ENCODE measurements at regions not wholly inside any gene's neighbourhood (a gene's known extent, or its start where the extent isn't known, plus 50 kb on each side); places are given as distances from the start of the nearest gene placed in this dataset.
A peak's percentile ranks its signal among the peaks of the same experiment; 100 is the strongest.

DNA sequence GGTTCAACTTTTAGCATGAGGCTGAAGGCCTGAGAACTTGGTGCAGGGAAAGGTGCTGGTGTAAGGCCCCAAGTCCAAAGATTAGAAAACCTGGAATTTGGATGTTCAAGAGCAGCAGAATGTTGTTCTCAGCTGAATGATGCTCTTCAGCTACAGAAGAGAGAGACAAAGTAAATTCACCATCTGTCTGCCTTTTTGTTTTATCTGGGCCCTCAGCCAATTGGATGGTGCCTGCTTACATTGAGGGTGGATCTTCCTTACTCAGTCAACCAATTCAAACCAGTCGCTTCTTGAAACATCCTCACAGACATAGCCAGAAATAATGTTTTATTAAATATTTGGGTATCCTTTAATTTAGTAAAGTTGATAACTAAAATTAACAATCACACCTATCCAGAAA is 748.2 kb upstream of the ADAMTS5 start:
- no peak for DNase-seq

DNA sequence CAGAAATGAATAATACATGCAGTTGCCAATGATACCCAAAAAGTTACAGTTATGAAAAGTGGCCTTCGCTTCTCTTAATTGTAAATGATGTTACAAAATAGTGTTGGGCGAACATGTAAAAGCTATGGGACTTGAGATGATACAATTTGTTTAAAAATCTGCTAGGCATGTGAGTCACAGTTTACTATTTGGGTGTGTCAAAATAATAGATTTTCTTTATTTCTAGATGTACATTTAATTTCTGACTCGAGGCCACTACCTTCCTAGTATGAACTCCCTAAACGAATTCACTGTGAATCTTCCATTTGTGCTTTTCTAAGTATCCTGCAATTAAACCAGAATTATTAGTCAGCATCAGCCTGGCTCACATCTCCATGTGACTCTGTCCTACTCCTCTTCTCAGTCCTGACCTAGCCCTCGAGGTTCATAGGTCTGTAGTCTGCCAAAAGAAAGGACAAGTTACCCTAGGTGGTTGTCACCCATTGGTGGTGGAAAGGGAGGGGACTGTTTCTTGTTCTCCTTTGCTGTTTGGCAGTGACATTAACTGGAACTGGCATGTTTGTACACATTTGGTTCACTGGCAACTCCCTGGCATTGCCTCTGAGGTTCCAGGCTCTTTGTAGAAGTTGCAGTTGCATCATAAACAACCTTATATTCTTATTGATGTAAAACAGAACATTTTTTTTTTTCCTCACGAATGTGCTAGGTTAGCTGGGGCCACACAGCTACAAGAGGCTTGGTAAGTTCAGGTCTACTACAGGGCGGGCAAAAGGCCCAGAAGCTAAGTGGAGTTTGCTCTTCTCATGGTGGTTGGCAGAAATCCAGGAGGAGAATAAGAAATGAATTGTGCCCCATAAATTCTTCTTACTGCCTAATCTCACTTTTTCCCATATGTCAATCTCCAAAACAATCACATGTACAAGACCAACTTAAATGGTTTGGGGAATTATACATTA is 746.5 kb upstream of the ADAMTS5 start:
- no peak for DNase-seq

DNA sequence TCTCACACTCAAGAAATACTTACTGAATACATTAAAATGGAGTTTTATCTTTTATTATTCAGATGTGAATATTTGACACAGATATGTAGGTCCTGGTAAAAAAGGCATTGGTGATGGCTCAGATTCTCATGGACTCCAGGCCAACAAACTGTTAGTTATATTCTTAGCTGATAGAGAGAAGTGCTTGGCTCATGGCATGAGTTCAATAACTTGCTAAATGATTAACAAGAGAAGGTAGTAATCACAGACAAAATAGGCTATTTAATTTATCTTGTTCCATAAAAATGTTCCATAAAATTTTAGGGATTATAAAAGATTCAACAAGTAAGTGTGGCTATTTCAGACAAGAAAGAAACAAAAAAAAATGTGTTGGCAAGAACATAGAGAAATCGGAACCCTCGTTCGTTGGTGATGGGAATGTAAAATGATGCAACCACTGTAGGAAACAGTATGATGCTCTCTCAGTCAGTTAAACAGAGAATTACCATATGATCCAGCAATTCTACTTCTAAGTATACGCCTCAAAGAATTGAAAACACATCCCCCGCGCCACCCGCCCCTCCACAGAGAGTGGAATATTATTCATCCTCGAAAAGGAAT is 737.8 kb upstream of the ADAMTS5 start:
- DNase-seq: no peak

DNA sequence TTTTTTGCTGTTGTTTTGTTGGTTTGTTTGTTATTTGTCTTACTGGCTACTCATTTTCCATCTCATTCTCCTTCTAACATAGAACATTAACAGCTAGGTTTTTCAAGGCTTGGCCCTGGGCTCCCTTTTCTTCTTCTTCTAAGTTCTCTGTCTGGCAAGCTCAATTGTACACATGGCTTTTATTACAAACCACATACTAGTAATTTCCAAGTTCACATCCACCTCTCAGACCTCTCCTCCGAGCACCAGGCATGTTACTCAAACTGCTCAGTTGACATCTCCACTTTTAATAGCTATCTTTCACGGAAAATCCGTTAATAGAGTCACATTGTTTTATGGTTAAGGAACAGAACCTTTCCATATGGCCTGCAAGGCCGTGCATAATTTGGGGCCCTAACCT is 736.9 kb upstream of the ADAMTS5 start:
- DNase-seq: no peak

DNA sequence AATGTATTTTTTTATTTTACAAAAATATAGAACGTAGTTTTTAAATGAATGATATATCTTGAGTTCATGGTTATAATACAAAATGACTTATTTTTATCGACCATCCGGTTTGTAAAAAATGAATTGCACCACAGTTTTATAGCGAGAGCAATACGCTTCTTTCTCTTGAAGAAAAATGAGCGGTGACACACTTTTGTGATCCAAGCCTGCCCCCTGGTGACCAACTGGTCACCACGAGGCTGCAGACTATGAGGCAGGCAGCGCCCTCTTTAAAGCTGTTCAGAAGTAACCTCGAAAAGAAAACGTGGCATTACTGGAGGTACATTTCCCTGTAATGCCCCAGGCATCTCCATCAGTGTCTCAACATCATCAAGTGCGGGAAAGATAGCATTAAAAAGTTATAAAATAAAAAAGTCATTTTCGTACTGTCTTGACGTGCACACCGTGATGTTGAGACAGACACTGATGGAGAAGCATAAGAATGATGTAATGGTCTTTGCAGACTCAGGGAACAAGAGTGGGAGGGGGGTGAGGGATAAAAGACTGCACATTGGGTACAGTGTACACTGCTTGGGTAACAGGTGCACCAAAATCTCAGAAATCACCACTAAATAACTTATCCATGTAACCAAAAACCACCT is 734.2 kb upstream of the ADAMTS5 start:
- DNase-seq: peak; percentile 52

DNA sequence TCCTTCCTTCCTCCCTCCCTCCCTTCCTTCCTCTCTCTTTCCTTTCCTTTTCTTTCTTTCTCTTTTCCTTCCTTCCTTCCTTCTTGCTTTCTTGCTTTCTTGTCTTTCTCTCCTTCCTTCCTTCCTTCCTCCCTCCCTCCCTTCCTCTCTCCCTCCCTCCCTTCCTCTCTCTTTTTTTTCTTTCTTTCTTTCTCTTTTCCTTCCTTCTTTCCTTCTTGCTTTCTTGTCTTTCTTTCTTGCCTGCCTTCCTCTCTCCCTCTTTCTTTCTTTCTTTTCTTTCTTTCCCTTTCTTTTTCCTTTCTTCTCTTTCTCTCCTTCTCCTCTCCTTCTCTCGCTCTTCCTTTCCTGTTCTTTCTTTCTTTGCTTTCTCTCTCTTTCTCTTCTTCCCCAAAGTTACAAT is 728.4 kb upstream of the ADAMTS5 start:
- no peak for DNase-seq

DNA sequence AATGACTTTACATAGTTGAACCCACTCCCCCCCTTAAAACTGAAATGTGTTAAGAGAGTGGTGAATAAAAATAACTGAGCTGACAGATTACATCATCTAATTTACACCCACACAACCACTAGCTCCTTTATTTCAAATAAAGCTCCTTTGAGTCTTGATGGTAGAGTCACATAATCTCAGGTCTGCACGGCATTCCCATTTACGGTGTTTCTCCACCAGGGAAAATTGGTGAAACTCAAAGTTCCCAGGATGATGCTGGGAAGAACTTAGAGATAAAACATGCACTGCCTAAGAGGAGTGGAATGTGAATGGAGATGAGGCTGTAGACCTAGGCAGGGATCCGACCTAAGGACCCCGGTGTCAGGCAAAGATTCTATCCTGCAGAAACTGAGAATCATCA is 727.8 kb upstream of the ADAMTS5 start:
- no peak for DNase-seq

DNA sequence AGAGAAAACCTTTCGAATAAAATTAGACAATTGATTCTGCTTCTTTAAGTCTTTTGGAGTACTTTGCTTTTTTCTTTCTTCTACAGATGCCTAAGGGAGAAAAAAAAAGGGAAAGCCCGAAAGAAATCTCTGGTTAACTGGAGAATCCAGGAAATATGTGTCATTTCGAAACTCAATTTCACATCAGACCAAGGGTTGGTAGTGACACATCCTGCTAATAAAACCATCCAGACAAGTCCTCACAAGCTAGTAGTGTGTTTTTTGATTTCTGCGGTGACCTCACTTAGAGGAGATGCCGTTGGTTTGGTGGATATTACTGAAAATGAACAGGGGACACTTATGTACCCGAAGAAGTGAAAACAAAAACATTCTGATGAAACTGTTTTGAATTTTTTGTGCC is 726.5 kb upstream of the ADAMTS5 start:
- no peak for DNase-seq

DNA sequence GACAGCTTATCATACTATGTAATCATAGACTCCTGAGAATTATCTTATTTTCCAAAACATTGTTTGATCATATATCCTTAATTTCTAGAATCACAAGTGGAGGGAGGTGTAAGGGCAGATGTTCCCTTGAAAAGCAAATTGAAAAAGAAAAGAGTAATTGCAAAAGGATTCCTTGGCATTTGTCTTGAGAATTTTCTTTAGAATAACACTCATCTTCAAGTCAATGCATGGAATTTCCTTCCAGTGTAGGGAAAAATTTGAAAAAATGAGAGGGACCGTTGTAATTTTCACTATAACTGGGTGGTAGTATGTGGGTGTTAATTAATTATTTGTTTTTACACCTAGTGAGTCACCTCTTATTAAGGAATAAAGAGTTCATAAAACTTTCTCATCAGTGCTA is 724.6 kb upstream of the ADAMTS5 start:
- DNase-seq: no peak

DNA sequence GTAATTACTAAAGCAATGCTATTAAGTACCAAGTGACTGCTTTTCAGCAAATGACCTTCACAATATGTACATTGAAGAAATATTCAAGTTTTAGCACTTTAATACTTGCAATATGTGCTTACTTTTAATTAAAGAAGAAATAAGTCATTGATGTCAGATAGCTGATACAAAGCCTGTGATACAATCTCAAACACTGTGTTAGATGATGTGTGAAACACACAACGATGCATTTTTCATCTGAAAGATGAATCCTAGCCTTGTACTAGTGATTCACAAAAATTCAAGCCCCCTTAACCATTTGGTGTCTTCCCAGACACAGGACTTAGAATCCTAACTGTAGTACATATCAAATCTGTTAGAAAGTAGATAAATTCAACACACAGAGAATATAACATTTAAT is 724.1 kb upstream of the ADAMTS5 start:
- no peak for DNase-seq

DNA sequence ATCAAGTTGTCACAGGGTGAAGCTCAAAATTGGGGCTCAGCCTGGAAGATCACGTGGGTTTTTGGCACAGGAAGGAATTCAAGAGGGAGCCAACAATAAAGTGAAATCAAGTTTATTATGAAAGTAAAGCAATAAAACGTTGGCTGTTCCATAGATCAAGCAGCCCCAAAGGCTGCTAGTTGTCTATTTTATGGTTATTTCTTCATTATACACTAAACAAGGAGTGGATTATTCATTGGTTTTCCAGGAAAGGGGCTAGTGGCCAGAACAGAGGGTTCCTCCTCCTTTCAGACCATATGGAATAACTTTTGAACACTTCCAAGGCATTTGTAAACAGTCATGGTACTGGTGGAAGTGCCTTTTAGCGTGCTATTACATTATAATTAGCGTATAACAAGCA is 723.5 kb upstream of the ADAMTS5 start:
- DNase-seq: no peak

DNA sequence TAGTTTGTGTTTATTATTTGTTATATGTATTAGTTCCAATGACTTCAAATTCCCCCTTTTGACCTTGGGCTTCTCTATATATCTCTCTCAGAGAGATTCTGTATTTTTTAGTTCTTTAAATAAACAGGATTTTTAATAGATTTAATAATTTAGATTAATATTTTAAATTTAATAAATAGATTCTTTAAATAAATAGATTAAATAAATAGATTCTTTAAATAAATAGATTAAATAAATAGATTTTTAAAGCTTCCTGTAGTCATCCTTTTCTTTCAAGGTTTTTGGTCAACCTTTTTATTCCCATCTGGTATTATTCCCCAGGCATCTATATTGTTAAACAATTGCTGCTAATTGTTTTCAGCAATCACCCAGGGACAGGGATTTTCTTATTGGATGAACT is 721.9 kb upstream of the ADAMTS5 start:
- DNase-seq: no peak

DNA sequence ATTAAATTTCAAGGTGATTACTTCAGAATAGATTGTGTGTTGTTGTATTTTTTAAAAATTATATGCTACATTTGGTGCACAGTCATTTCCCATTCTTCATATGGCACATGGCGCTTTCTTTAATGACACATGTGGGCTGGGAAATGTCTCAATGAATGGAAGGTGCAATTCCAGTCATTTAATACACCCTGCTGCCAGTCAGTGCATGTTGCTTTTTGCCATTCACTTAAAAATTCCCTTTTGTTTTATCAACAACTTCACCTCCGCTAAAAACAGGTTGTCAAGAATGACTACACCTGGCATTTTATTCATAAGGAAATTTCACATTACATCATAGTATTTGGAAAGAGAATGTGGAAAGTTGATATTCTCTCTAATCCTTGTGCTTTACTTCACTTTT is 716.4 kb upstream of the ADAMTS5 start:
- no peak for DNase-seq

DNA sequence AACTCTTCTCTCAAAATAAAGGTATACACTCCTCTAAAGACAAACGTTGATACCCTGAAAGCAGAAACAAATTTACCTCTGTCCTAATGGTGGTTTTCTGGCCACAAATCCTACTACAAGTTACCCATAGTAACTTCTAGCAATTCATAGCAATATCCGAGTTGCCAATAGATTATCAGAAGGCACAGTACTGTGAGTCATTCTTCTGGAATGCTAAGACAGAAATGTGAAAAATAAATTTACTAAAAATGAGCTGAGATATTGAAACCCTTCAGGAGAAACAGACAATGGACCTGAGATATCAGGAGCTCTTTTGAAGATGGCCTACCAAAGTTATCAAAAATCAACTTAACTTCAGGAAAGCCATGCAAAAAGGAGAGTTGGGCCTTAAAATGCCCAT is 715.0 kb upstream of the ADAMTS5 start:
- no peak for DNase-seq

DNA sequence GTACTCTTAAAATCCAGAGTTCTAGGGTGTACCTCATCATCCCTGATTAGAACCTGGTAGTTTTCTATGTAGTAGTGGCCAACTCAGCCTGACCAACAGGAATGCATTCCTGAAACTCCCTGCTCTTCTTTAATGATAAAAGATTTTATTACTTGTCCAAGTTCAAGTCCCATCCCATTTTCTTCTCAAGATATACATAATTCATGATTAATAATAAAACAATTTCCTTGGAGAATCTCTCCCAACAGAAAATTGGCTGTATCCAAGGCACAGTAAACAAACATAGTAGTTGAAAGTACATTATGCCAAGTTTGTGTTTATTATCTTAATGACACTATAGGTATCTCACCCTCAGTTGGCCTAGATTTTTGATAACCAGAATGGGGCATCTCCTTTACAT is 714.1 kb upstream of the ADAMTS5 start:
- no peak for DNase-seq

DNA sequence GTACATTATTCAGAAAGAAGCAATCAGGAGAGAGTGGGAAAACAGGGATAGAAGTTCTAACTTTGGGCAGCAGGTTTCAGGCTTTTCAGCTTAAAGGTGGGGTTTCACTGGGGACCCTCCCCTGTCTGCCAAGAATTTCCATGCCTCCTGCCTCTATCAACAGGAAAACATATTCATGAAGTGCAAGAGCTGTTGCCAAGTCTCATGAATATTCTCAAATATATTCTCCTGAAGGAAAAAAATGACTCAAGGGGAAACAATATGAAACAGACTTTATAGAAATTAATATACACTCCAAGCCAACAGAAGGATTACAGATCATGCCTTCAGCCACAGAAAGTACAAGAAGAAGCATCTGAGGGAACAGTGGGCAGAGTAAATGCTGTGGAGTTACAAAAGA is 713.3 kb upstream of the ADAMTS5 start:
- no peak for DNase-seq

DNA sequence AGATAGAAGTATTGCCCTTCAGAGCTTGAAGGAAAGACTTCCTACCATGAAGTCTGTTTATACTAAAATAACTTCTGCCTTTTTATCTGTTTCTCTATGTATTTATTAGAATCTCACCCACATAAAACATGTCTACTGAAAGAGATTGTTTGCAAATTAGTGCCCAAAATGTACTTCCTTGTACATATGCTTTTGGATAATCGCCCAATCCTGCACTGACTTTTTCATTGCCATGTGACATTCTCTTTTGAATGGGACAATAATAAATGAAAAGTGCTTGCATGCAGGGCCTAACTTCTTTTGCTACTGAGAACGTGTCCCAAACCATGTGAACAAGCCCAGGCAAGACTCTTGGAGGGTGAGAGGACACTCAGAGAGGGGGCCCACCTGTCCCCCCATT is 711.6 kb upstream of the ADAMTS5 start:
- DNase-seq: no peak

DNA sequence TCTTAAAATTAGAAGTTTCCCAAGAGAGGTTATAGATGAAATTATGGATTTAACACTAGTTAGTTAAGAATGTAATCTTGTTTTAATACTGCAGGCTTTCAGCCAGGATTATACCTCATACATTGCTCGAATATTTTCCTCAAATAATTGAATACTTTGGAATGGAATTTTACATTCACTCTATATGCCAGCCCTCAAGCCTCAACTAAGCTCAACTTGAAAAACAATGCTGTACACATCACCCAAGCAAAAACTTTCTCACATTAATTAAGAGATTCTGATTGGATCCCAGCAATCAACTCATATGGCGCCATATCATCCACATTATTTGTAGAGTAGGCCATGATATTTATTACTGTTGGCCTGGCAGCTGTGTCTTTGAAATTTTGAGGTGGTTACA is 710.7 kb upstream of the ADAMTS5 start:
- no peak for DNase-seq

DNA sequence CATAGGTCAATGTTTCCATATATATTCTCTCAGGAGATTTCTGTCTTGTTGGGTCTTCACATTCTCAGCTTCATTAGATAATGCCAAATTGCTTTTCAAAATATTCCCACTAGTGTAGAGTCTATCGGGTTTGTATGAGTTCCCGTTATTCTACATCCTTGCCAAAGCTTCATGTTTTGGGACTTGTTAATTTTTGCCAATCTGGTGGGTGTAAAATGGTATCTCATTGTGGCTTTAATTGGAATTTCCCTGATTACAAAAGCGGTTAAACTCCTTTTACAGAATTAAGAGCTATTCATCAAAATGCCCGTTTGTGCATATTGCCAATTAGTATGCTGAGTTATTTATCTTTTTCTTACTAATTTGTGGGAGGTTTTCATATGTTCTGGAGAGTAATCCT is 708.4 kb upstream of the ADAMTS5 start:
- no peak for DNase-seq

DNA sequence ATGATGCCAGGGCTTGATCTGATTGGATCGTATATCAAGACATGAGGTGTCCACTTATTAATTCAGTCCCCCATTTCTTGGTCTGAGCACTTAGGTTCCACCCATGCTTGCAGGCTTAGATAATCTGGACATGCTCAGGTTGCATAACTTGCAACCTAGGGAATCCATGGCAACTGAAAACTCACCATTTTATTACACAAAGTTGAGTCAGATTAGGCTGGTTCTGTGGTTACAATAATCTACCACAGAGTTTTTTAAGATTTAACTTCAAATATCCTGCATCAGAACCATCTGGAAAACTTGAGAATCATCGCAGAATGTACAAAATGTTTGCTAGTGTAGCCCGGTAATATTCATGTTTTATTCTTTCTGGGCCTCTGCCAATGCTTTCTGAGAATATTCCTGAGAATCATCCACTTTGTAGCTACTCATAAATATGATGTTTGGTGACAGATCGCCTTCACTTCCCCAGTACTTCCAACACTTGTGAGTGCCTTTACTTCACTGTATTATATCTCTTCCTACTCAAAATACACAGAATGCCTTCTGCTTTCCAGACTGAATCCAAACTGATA is 707.2 kb upstream of the ADAMTS5 start:
- DNase-seq: no peak

DNA sequence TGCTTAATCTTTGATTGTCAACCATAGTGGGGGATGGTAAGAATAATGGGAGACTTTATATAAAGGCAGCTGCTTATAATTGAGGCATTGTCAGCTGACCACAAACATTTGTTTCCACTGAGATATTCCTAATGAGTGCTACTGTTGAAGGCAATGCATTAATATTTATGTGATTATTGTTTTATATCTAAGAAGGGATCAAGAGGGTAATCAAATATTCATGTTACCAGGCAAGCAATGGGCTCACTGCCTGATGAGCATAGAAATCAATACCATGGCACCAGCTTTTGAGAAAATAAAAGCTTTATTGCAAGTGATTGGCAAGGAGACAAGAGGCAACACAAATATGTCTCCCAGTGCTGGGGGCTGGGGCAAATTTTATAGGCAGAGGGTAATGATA is 706.7 kb upstream of the ADAMTS5 start:
- DNase-seq: no peak

DNA sequence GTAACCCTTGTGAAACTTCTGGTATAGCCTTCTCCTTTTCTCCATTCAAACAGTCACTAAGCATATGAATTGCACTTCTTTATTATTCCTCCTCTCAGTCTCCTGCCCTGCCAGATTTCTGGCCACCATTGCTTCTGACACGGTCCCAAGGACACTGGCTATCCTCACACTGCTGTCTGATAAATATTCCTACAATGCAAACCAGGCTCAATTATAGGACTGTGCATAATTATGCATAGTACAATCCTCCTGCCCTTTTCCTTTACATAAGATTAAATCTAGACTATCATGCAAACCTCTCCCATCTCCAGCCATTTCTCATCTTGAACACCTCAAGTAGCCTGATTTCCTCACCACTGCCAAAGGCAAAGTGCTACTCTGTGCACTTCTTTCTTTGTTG is 704.3 kb upstream of the ADAMTS5 start:
- no peak for DNase-seq

DNA sequence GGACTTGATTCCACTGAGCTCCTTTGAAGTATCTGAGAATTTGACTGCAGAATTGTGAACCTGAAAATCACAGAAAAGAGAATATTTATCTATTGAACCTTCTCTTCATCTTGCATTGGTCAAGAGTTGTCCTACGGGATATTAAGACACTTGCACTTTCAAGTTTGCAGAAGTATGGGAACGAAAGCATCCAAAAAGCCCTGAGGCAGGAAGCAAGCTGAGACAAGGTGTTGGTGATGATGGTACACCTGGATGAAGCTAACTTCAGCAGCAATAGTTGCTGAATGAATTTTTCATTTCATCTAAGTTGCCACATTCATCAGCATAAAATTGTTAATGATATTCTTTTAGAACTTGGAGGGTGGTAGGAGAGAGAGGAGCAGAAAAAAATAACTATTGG is 686.6 kb upstream of the ADAMTS5 start:
- no peak for DNase-seq

DNA sequence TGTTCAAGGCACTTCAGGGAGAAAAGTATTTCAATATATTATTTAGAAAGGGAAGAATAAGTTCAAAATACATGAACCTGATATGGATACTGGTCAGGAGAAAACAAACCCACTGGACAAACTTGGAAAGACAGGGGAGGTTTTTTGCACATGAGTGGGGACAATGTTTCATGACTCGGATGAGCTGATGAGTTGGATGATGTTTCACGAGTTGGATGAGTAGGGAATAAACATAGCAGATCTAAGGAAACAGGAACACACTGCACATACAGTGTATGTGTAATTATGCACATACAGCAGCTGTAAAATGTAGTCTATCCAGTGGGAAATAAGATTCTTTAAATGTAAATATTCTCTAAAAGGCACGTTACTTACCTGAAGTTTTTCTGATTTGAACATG is 682.9 kb upstream of the ADAMTS5 start:
- DNase-seq: no peak
